Activated gamma-delta T cell treated with Interleukin-2 at 50 U/mL for 16 hours (primary cell): ENCODE measurements at regions not wholly inside any gene's neighbourhood (a gene's known extent, or its start where the extent isn't known, plus 50 kb on each side); places are given as distances from the start of the nearest gene placed in this dataset.
"Not testable (repeated sequence)": the region's sequence is repeated elsewhere in the genome, so short reads cannot be mapped to it uniquely, and the experiment has no call there.

Source experiments
- DNase-seq: peaks from one replicate; pipeline ENCODE4 v3.0.0-alpha.2; 2020

- no peak for DNase-seq
Measured at GRCh38 chr3:25169151-25169550, 258.9 kb upstream of the RARB start.

- no peak for DNase-seq
Measured at GRCh38 chr3:25170021-25170420, 258.0 kb upstream of the RARB start.

- DNase-seq = no peak
Measured at GRCh38 chr3:25171118-25171807, 256.8 kb upstream of the RARB start.

GRCh38 chr3:25171897-25172296 is 256.2 kb upstream of the RARB start:
- no peak for DNase-seq

- DNase-seq = no peak
Measured at GRCh38 chr3:25173606-25174005, 254.5 kb upstream of the RARB start.

GRCh38 chr3:25174251-25174650 is 253.8 kb upstream of the RARB start:
- DNase-seq = no peak

GRCh38 chr3:25177041-25177440 is 251.0 kb upstream of the RARB start:
- no peak for DNase-seq

- DNase-seq = no peak
Measured at GRCh38 chr3:25178672-25179071, 249.4 kb upstream of the RARB start.

- DNase-seq = no peak
Measured at GRCh38 chr3:25181096-25181495, 247.0 kb upstream of the RARB start.

GRCh38 chr3:25182794-25183193 is 245.3 kb upstream of the RARB start:
- no peak for DNase-seq

- no peak for DNase-seq
Measured at GRCh38 chr3:25184641-25185250, 243.3 kb upstream of the RARB start.

GRCh38 chr3:25191673-25192072 is 236.4 kb upstream of the RARB start:
- DNase-seq = no peak

GRCh38 chr3:25199567-25199966 is 228.5 kb upstream of the RARB start:
- DNase-seq = not testable (repeated sequence)

- DNase-seq = no peak
Measured at GRCh38 chr3:25212736-25213135, 215.3 kb upstream of the RARB start.

- DNase-seq = no peak
Measured at GRCh38 chr3:25214034-25214433, 214.0 kb upstream of the RARB start.

GRCh38 chr3:25218362-25218761 is 209.7 kb upstream of the RARB start:
- DNase-seq = no peak

- no peak for DNase-seq
Measured at GRCh38 chr3:25226747-25227146, 201.3 kb upstream of the RARB start.

- no peak for DNase-seq
Measured at GRCh38 chr3:25229586-25229985, 198.5 kb upstream of the RARB start.

GRCh38 chr3:25235031-25235430 is 193.0 kb upstream of the RARB start:
- DNase-seq = no peak

GRCh38 chr3:25235466-25235865 is 192.6 kb upstream of the RARB start:
- no peak for DNase-seq

GRCh38 chr3:25237602-25238001 is 190.5 kb upstream of the RARB start:
- DNase-seq = no peak

GRCh38 chr3:25239042-25239441 is 189.0 kb upstream of the RARB start:
- DNase-seq = no peak

- DNase-seq = no peak
Measured at GRCh38 chr3:25246913-25247312, 181.2 kb upstream of the RARB start.

GRCh38 chr3:25252291-25252690 is 175.8 kb upstream of the RARB start:
- DNase-seq = no peak

- DNase-seq = no peak
Measured at GRCh38 chr3:25257026-25257425, 171.0 kb upstream of the RARB start.
